ENCODE measurements at regions not wholly inside any gene's neighbourhood (a gene's known extent, or its start where the extent isn't known, plus 50 kb on each side); places are given as distances from the start of the nearest gene placed in this dataset.
"Not testable (repeated sequence)": the region's sequence is repeated elsewhere in the genome, so short reads cannot be mapped to it uniquely, and the experiment has no call there.

GRCh38 chr10:108545921-108546320, 1377.4 kb downstream of the XPNPEP1 start:
- TF ChIP-seq CTCF (IDR thresholded peaks at IDR 0.05; ENCODE audit: borderline replicate concordance, extremely low read depth, insufficient read depth) = no peak

GRCh38 chr10:108544500-108545120, 1378.7 kb downstream of the XPNPEP1 start:
- intact Hi-C loops (cut with DNase I) = no loop called here
- FAIRE-seq = peak; percentile 76
- peak; percentile 70 to 78 (median 76) for DNase-seq
- no peaks in the 10 kb centered on the region for H3K27me3 ChIP-seq (ENCODE audit: control insufficient read depth, insufficient read depth, low read length)
- H3K4me1 ChIP-seq (ENCODE audit: control insufficient read depth in 2 of 3, insufficient read depth in 2 of 3, low read depth in 1 of 3, low read length in 3 of 3) = peaks cover 0 to 2% (median 0%) of the 10 kb centered on the region in 3 donors
- no peaks in the 10 kb centered on the region for H3K9me3 ChIP-seq (ENCODE audit: control insufficient read depth in 2 of 3, insufficient read depth in 1 of 3, low read length in 3 of 3)
- H3K36me3 ChIP-seq (ENCODE audit: control insufficient read depth in 2 of 3, insufficient read depth in 3 of 3, low read length in 3 of 3) = no peaks in the 10 kb centered on the region
- H3K4me3 ChIP-seq (ENCODE audit: low read length in 3 of 3) = no peak overlapping the region
- no peak overlapping the region for H3K27ac ChIP-seq (ENCODE audit: low read depth in 2 of 2, low read length in 2 of 2)
- TF ChIP-seq CTCF (IDR thresholded peaks at IDR 0.05; ENCODE audit: borderline replicate concordance, extremely low read depth, insufficient read depth) = peak; percentile 72
- H3K9ac ChIP-seq (ENCODE audit: low read length in 3 of 3) = no peak overlapping the region

More at GRCh38 chr10:108545921-108546320, 1377.4 kb downstream of the XPNPEP1 start:
- H3K27me3 ChIP-seq (ENCODE audit: control insufficient read depth, insufficient read depth, low read length) = no peaks in the 10 kb centered on the region
- no peak overlapping the region for H3K9ac ChIP-seq (ENCODE audit: low read length in 3 of 3)
- intact Hi-C loops (cut with DNase I) = no loop called here
- DNase-seq = no peak
- no peak overlapping the region for H3K4me3 ChIP-seq (ENCODE audit: low read length in 3 of 3)
- FAIRE-seq = no peak
- no peak overlapping the region for H3K27ac ChIP-seq (ENCODE audit: low read depth in 2 of 2, low read length in 2 of 2)
- no peaks in the 10 kb centered on the region for H3K9me3 ChIP-seq (ENCODE audit: control insufficient read depth in 2 of 3, insufficient read depth in 1 of 3, low read length in 3 of 3)
- peaks cover 0 to 2% (median 0%) of the 10 kb centered on the region in 3 donors for H3K4me1 ChIP-seq (ENCODE audit: control insufficient read depth in 2 of 3, insufficient read depth in 2 of 3, low read depth in 1 of 3, low read length in 3 of 3)
- no peaks in the 10 kb centered on the region for H3K36me3 ChIP-seq (ENCODE audit: control insufficient read depth in 2 of 3, insufficient read depth in 3 of 3, low read length in 3 of 3)

GRCh38 chr10:108533551-108533950, 1369.0 kb upstream of the SORCS1 start:
- H3K27ac ChIP-seq (ENCODE audit: low read depth in 2 of 2, low read length in 2 of 2); H3K4me1 ChIP-seq (ENCODE audit: control insufficient read depth in 2 of 3, insufficient read depth in 2 of 3, low read depth in 1 of 3, low read length in 3 of 3); H3K9me3 ChIP-seq (ENCODE audit: control insufficient read depth in 2 of 3, insufficient read depth in 1 of 3, low read length in 3 of 3); FAIRE-seq; H3K4me3 ChIP-seq (ENCODE audit: low read length in 3 of 3); intact Hi-C loops (cut with DNase I); H3K36me3 ChIP-seq (ENCODE audit: control insufficient read depth in 2 of 3, insufficient read depth in 3 of 3, low read length in 3 of 3); H3K27me3 ChIP-seq (ENCODE audit: control insufficient read depth, insufficient read depth, low read length); DNase-seq; H3K9ac ChIP-seq (ENCODE audit: low read length in 3 of 3): not testable (repeated sequence)

GRCh38 chr10:108523016-108523800, 1358.7 kb upstream of the SORCS1 start:
- no peaks in the 10 kb centered on the region for H3K4me1 ChIP-seq (ENCODE audit: control insufficient read depth in 2 of 3, insufficient read depth in 2 of 3, low read depth in 1 of 3, low read length in 3 of 3)
- H3K27ac ChIP-seq (ENCODE audit: low read depth in 2 of 2, low read length in 2 of 2) = no peak overlapping the region
- no peaks in the 10 kb centered on the region for H3K27me3 ChIP-seq (ENCODE audit: control insufficient read depth, insufficient read depth, low read length)
- H3K9me3 ChIP-seq (ENCODE audit: control insufficient read depth in 2 of 3, insufficient read depth in 1 of 3, low read length in 3 of 3) = no peaks in the 10 kb centered on the region
- intact Hi-C loops (cut with DNase I) = no loop called here
- FAIRE-seq (no peak), DNase-seq (no peak)
- H3K4me3 ChIP-seq (ENCODE audit: low read length in 3 of 3) = no peak overlapping the region
- no peaks in the 10 kb centered on the region for H3K36me3 ChIP-seq (ENCODE audit: control insufficient read depth in 2 of 3, insufficient read depth in 3 of 3, low read length in 3 of 3)
- TF ChIP-seq CTCF (IDR thresholded peaks at IDR 0.05; ENCODE audit: borderline replicate concordance, extremely low read depth, insufficient read depth) = no peak
- H3K9ac ChIP-seq (ENCODE audit: low read length in 3 of 3) = no peak overlapping the region

Data from kidney (tissue), 13 donors.